ENCODE measurements at regions not wholly inside any gene's neighbourhood (a gene's known extent, or its start where the extent isn't known, plus 50 kb on each side); places are given as distances from the start of the nearest gene placed in this dataset.
A peak's percentile ranks its signal among the peaks of the same experiment; 100 is the strongest.

- Histone ChIP-seq H3K4me1 (ENCODE audit: insufficient read depth, low read length) (no peaks in the 10 kb centered on the region; the same call in 1 of the 2 replicates), H3K36me3 (ENCODE audit: insufficient read depth, low read length) (no peaks in the 10 kb centered on the region), H3K4me3 (ENCODE audit: low read length) (no peak overlapping the region), H3K9ac (ENCODE audit: low read depth, low read length) (no peak overlapping the region), H3K27me3 (ENCODE audit: insufficient read depth, low read length) (no peaks in the 10 kb centered on the region), H3K9me3 (ENCODE audit: insufficient read depth, low read depth, low read length) (no peaks in the 10 kb centered on the region), H3K27ac (ENCODE audit: low read depth, low read length) (no peak overlapping the region)
- WGBS, result 100% methylated on average over 2 of the region's 2 CpGs
Observed at GRCh38 chr2:56102866-56103265, 80.9 kb upstream of the CCDC85A start.

- no peaks in the 10 kb centered on the region for H3K36me3 ChIP-seq (ENCODE audit: insufficient read depth, low read length)
- 80% methylated on average over 1 of the region's 1 CpG for WGBS
- no peaks in the 10 kb centered on the region for H3K27me3 ChIP-seq (ENCODE audit: insufficient read depth, low read length)
- H3K27ac ChIP-seq (ENCODE audit: low read depth, low read length), result no peak overlapping the region
- no peak overlapping the region for H3K9ac ChIP-seq (ENCODE audit: low read depth, low read length)
- no peak overlapping the region for H3K4me3 ChIP-seq (ENCODE audit: low read length)
- no peaks in the 10 kb centered on the region; the same call in 1 of the 2 replicates for H3K4me1 ChIP-seq (ENCODE audit: insufficient read depth, low read length)
- no peaks in the 10 kb centered on the region for H3K9me3 ChIP-seq (ENCODE audit: insufficient read depth, low read depth, low read length)
Observed at GRCh38 chr2:56104962-56105361, 78.8 kb upstream of the CCDC85A start.

DNA sequence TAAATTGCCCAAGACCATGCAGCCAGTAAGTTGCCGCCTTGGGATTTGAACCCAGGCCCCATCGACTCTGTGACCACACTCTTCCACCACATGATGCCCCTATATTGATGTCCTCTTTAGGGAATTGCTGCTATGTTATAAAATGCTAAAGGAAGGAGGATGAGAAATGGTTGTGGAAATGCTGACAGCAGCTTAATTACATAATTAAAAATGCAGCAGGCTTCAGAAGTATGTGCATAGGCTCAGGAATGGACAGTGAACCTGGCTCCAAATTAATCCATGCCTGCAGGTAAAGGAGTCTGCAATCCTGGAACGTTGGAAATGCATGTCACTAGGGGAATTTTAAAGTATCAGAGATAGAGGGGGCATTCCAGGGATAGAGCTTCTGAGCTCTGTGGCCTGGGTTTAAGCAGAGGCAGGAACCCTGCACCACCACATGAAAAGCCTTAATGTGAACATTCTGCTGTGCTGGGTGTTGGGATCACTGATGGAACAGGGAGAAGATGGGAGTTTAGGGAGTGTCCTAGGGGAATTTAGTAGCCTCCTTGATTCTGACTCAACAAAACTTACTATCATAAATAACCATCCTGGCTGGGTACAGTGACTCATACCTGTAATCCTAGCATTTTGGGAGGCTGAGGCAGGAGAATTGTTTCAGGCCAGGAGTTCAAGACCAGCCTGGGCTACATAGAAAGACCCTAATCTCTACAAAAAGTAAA lies 76.1 kb upstream of the CCDC85A start:
- Histone ChIP-seq H3K9ac (ENCODE audit: low read depth, low read length) (no peak overlapping the region), H3K27ac (ENCODE audit: low read depth, low read length) (no peak overlapping the region), H3K9me3 (ENCODE audit: insufficient read depth, low read depth, low read length) (no peaks in the 10 kb centered on the region), H3K4me1 (ENCODE audit: insufficient read depth, low read length) (no peaks in the 10 kb centered on the region), H3K27me3 (ENCODE audit: insufficient read depth, low read length) (no peaks in the 10 kb centered on the region), H3K4me3 (ENCODE audit: low read length) (no peak overlapping the region), H3K36me3 (ENCODE audit: insufficient read depth, low read length) (no peaks in the 10 kb centered on the region)
- 79% methylated on average over 3 of the region's 3 CpGs for WGBS

DNA sequence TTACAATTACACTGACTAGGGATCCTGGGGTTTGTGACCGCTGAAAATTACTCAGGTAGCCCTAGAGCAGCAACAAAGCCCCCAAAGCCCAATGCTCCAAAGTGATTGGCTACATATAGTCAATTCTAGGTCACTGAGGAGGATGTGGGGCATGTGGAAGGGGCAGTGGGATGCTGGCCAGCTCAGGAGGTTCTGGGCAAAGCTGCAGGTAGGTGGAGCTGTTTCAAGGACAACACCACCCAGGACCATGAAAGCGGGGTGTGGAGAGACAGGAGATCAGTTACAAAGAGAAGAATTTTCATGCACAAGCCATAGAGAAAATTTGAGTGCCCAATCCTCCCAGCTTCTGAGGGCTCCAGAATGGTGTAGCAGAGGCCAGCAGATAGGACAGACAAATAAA lies 75.0 kb upstream of the CCDC85A start:
- H3K36me3 ChIP-seq (ENCODE audit: insufficient read depth, low read length), result no peaks in the 10 kb centered on the region
- peaks cover 7% of the 10 kb centered on the region; the same call in 1 of the 2 replicates for H3K4me1 ChIP-seq (ENCODE audit: insufficient read depth, low read length)
- H3K9me3 ChIP-seq (ENCODE audit: insufficient read depth, low read depth, low read length), result no peaks in the 10 kb centered on the region
- no peak overlapping the region for H3K9ac ChIP-seq (ENCODE audit: low read depth, low read length)
- H3K27ac ChIP-seq (ENCODE audit: low read depth, low read length), result no peak overlapping the region
- H3K4me3 ChIP-seq (ENCODE audit: low read length), result no peak overlapping the region
- 91% methylated on average over 2 of the region's 2 CpGs for WGBS
- H3K27me3 ChIP-seq (ENCODE audit: insufficient read depth, low read length), result no peaks in the 10 kb centered on the region

GRCh38 chr2:56109994-56110393 lies 73.8 kb upstream of the CCDC85A start:
- Histone ChIP-seq H3K36me3 (ENCODE audit: insufficient read depth, low read length) (no peaks in the 10 kb centered on the region), H3K9ac (ENCODE audit: low read depth, low read length) (no peak overlapping the region), H3K4me1 (ENCODE audit: insufficient read depth, low read length) (peaks cover 7% of the 10 kb centered on the region; the same call in 1 of the 2 replicates), H3K4me3 (ENCODE audit: low read length) (no peak overlapping the region), H3K9me3 (ENCODE audit: insufficient read depth, low read depth, low read length) (no peaks in the 10 kb centered on the region), H3K27me3 (ENCODE audit: insufficient read depth, low read length) (no peaks in the 10 kb centered on the region), H3K27ac (ENCODE audit: low read depth, low read length) (no peak overlapping the region)

DNA sequence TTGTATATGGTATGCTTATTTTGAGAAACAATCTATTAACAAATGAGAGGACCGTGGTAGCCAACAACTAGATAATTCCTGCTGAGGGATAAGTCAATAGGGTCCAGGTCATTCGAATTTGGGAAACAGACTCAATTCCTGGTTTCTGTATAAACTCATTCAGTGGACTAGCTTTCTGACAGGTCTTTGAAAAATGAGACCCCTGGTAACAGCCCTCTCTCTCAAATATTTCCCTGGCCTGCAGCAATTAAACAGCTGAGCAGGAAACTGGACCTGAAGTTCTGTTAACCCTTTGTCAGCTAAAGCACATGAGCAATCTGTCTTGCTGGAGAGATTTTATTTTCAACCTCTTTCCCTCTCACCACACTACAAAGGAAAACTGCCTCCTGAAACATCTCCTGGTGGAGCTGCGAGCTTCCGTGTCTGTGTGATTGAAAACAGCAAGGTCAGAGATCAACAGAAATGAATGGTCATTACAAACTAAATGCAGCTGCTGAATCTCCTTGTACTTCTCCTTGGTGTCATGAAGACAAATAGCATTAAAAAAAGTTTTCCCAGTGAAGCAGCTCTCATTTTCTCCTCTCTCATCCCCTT lies 70.3 kb upstream of the CCDC85A start:
- no peak overlapping the region for H3K4me3 ChIP-seq (ENCODE audit: low read length)
- no peaks in the 10 kb centered on the region for H3K27me3 ChIP-seq (ENCODE audit: insufficient read depth, low read length)
- WGBS, result 79% methylated on average over 4 of the region's 4 CpGs
- no peaks in the 10 kb centered on the region for H3K9me3 ChIP-seq (ENCODE audit: insufficient read depth, low read depth, low read length)
- no peak overlapping the region for H3K27ac ChIP-seq (ENCODE audit: low read depth, low read length)
- no peak overlapping the region for H3K9ac ChIP-seq (ENCODE audit: low read depth, low read length)
- H3K36me3 ChIP-seq (ENCODE audit: insufficient read depth, low read length), result no peaks in the 10 kb centered on the region
- H3K4me1 ChIP-seq (ENCODE audit: insufficient read depth, low read length), result peaks cover 26% of the 10 kb centered on the region

DNA sequence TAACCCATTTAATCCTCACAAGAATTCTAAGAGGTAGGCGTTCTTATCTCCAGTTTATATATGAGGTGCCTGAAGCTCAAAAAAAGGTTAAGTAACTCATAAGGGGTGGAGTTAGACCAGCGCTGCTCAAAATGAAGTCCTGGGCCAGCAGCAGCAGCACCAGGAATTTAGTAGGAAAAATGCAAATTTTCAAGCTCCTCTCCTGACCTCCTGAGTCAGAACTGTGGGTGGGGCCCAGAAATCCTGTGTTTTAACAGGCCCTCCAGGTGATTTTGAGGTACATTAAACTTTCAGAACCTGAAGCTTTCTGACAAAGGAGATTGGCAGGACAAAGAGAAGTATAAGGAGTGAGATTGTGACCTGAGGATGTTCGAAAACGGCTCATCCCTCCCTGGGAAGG lies 66.0 kb upstream of the CCDC85A start:
- no peaks in the 10 kb centered on the region for H3K9me3 ChIP-seq (ENCODE audit: insufficient read depth, low read depth, low read length)
- peak overlapping the region; percentile 61 for H3K27ac ChIP-seq (ENCODE audit: low read depth, low read length)
- WGBS, result 75% methylated on average over 4 of the region's 4 CpGs
- no peaks in the 10 kb centered on the region for H3K36me3 ChIP-seq (ENCODE audit: insufficient read depth, low read length)
- peaks cover 47% of the 10 kb centered on the region for H3K4me1 ChIP-seq (ENCODE audit: insufficient read depth, low read length)
- peak overlapping the region; percentile 15 for H3K4me3 ChIP-seq (ENCODE audit: low read length)
- H3K27me3 ChIP-seq (ENCODE audit: insufficient read depth, low read length), result no peaks in the 10 kb centered on the region
- H3K9ac ChIP-seq (ENCODE audit: low read depth, low read length), result peak overlapping the region; percentile 33; the same call in 1 of the 2 replicates

- WGBS, result 84% methylated on average over 4 of the region's 4 CpGs
- Histone ChIP-seq H3K9me3 (ENCODE audit: insufficient read depth, low read depth, low read length) (no peaks in the 10 kb centered on the region), H3K27ac (ENCODE audit: low read depth, low read length) (peak overlapping the region; percentile 61), H3K4me1 (ENCODE audit: insufficient read depth, low read length) (peaks cover 43% of the 10 kb centered on the region), H3K4me3 (ENCODE audit: low read length) (peak overlapping the region; percentile 15), H3K9ac (ENCODE audit: low read depth, low read length) (peak overlapping the region; percentile 33; the same call in 1 of the 2 replicates), H3K36me3 (ENCODE audit: insufficient read depth, low read length) (no peaks in the 10 kb centered on the region), H3K27me3 (ENCODE audit: insufficient read depth, low read length) (no peaks in the 10 kb centered on the region)
Observed at GRCh38 chr2:56118474-56118873, 65.3 kb upstream of the CCDC85A start.

- Histone ChIP-seq H3K36me3 (ENCODE audit: insufficient read depth, low read length) (no peaks in the 10 kb centered on the region), H3K9ac (ENCODE audit: low read depth, low read length) (no peak overlapping the region), H3K27me3 (ENCODE audit: insufficient read depth, low read length) (no peaks in the 10 kb centered on the region), H3K27ac (ENCODE audit: low read depth, low read length) (no peak overlapping the region), H3K9me3 (ENCODE audit: insufficient read depth, low read depth, low read length) (no peaks in the 10 kb centered on the region), H3K4me1 (ENCODE audit: insufficient read depth, low read length) (peaks cover 36% of the 10 kb centered on the region), H3K4me3 (ENCODE audit: low read length) (no peak overlapping the region)
- WGBS, result 95% methylated on average over 1 of the region's 1 CpG
Observed at GRCh38 chr2:56121995-56122394, 61.8 kb upstream of the CCDC85A start.

GRCh38 chr2:56123538-56123937 lies 60.3 kb upstream of the CCDC85A start:
- H3K9me3 ChIP-seq (ENCODE audit: insufficient read depth, low read depth, low read length), result no peaks in the 10 kb centered on the region
- WGBS, result 100% methylated on average over 1 of the region's 1 CpG
- peaks cover 20% of the 10 kb centered on the region for H3K4me1 ChIP-seq (ENCODE audit: insufficient read depth, low read length)
- no peaks in the 10 kb centered on the region for H3K27me3 ChIP-seq (ENCODE audit: insufficient read depth, low read length)
- no peaks in the 10 kb centered on the region for H3K36me3 ChIP-seq (ENCODE audit: insufficient read depth, low read length)
- H3K4me3 ChIP-seq (ENCODE audit: low read length), result no peak overlapping the region
- H3K27ac ChIP-seq (ENCODE audit: low read depth, low read length), result no peak overlapping the region
- H3K9ac ChIP-seq (ENCODE audit: low read depth, low read length), result no peak overlapping the region

DNA sequence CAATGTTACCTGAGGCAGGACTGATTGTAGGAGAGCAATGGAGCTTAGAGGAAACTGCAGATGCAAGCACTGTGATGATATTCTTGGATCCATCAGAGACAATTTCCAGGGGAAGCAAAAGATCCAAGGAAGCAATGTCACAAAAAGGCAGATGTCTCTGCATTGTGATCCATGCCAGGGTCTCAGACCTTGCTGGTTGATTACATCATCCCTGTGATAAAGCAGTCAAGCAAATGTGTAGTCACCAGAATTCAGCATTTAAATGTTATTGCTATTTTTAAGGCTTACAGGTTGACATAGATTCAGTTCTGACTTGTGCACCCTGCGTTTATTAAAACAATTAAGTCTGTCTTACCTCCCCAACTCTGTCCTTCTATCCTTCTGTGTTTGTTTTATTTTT lies 56.8 kb upstream of the CCDC85A start:
- no peaks in the 10 kb centered on the region for H3K9me3 ChIP-seq (ENCODE audit: insufficient read depth, low read depth, low read length)
- H3K36me3 ChIP-seq (ENCODE audit: insufficient read depth, low read length), result no peaks in the 10 kb centered on the region
- H3K27me3 ChIP-seq (ENCODE audit: insufficient read depth, low read length), result no peaks in the 10 kb centered on the region
- 67% methylated on average over 1 of the region's 1 CpG for WGBS
- H3K4me1 ChIP-seq (ENCODE audit: insufficient read depth, low read length), result no peaks in the 10 kb centered on the region
- no peak overlapping the region for H3K9ac ChIP-seq (ENCODE audit: low read depth, low read length)
- no peak overlapping the region for H3K4me3 ChIP-seq (ENCODE audit: low read length)
- no peak overlapping the region for H3K27ac ChIP-seq (ENCODE audit: low read depth, low read length)
